IMR-90 (cell line): ENCODE measurements at regions not wholly inside any gene's neighbourhood (a gene's known extent, or its start where the extent isn't known, plus 50 kb on each side); places are given as distances from the start of the nearest gene placed in this dataset.

Experiments used
- ATAC-seq: fragments of 200-7000 bp; cut with Tn5 transposase; 2 replicates; pipeline ENCODE4 v1.9.1; 2020; ENCODE audit warnings: low read depth, mild to moderate bottlenecking, moderate library complexity
- BruUV-seq: library from RNA; stranded (reverse); fragments of 400-500 nt; replicated peaks from 2 replicates; lab custom pipeline; 2021; lab: Mats Ljungman, UMichigan
- CTCF ChIA-PET: fragments of 300-600 bp; formaldehyde crosslinking; extraction: SDS; loops from one replicate; lab custom pipeline; 2021; ENCODE audit warnings: antibody characterized with exemption; lab: Yijun Ruan, JAX
- POLR2A ChIA-PET: fragments of 300-600 bp; sonication (Branson Sonifier 250); formaldehyde crosslinking; loops from one replicate; lab custom pipeline; 2022; ENCODE audit warnings: antibody characterized with exemption; ENCODE audit not compliant: unreplicated experiment; lab: Charles Lee
- DNase-seq: peaks from one replicate; pipeline ENCODE4 v3.0.0; 2013
- H2AFZ ChIP-seq: replicated peaks from 2 replicates; pipeline ENCODE3; 2013; ENCODE audit warnings: low read length, mild to moderate bottlenecking; ENCODE audit not compliant: poor library complexity
- H2AK5ac ChIP-seq: 2 replicates; pipeline ENCODE4 v1.6.1; 2013; ENCODE audit warnings: low read depth, low read length, inconsistent platforms
- H2AK9ac ChIP-seq: replicated peaks from 2 replicates; pipeline ENCODE3; 2013; ENCODE audit warnings: mild to moderate bottlenecking, low read depth, low read length, moderate library complexity; ENCODE audit not compliant: poor library complexity
- H2BK120ac ChIP-seq: 2 replicates; pipeline ENCODE4 v1.6.1; 2013; ENCODE audit warnings: low read depth, low read length, inconsistent platforms
- H2BK15ac ChIP-seq: 3 replicates; pipeline ENCODE4 v1.6.1; 2013; ENCODE audit warnings: low read depth, low read length, inconsistent platforms
- H2BK20ac ChIP-seq: 2 replicates; pipeline ENCODE4 v1.6.1; 2013; ENCODE audit warnings: low read depth, mild to moderate bottlenecking, inconsistent platforms, low read length, moderate library complexity
- H2BK5ac ChIP-seq: 2 replicates; pipeline ENCODE4 v1.6.1; 2013; ENCODE audit warnings: mild to moderate bottlenecking, low read depth, low read length, inconsistent platforms; ENCODE audit not compliant: poor library complexity, severe bottlenecking
- H3K14ac ChIP-seq: replicated peaks from 2 replicates; pipeline ENCODE4 v1.6.1; 2013; ENCODE audit warnings: low read depth, low read length, inconsistent platforms
- H3K18ac ChIP-seq: 2 replicates; pipeline ENCODE4 v1.6.1; 2013; ENCODE audit warnings: low read depth, low read length, control low read depth
- H3K23ac ChIP-seq: 2 replicates; pipeline ENCODE4 v1.6.1; 2013; ENCODE audit warnings: low read depth, low read length, inconsistent platforms
- H3K27ac ChIP-seq: 2 replicates; pipeline ENCODE4 v1.5.1; 2013; ENCODE audit warnings: mild to moderate bottlenecking, control low read depth, low read length; ENCODE audit not compliant: insufficient read depth
- H3K27me3 ChIP-seq: 2 replicates; pipeline ENCODE4 v1.6.1; 2013; ENCODE audit warnings: low read length; ENCODE audit not compliant: control insufficient read depth, insufficient read depth
- H3K36me3 ChIP-seq: 2 replicates; pipeline ENCODE4 v1.6.1; 2013; ENCODE audit warnings: low read length, mixed read lengths; ENCODE audit not compliant: control insufficient read depth, insufficient read depth
- H3K4ac ChIP-seq: 2 replicates; pipeline ENCODE4 v1.6.1; 2013; ENCODE audit warnings: low read depth, low read length, inconsistent platforms
- H3K4me1 ChIP-seq: 2 replicates; pipeline ENCODE4 v1.6.1; 2013; ENCODE audit warnings: low read length, mixed read lengths; ENCODE audit not compliant: control insufficient read depth, insufficient read depth
- H3K4me2 ChIP-seq: 2 replicates; pipeline ENCODE4 v1.6.1; 2013; ENCODE audit warnings: low read depth, mild to moderate bottlenecking, control low read depth, low read length, moderate library complexity
- H3K4me3 ChIP-seq: 2 replicates; pipeline ENCODE4 v1.5.1; 2013; ENCODE audit warnings: low read depth, mild to moderate bottlenecking, control low read depth, low read length, moderate library complexity; ENCODE audit not compliant: insufficient read depth
- H3K56ac ChIP-seq: 2 replicates; pipeline ENCODE4 v1.6.1; 2013; ENCODE audit warnings: low read length, inconsistent platforms; ENCODE audit not compliant: insufficient read depth; ENCODE audit errors: extremely low read depth
- H3K79me1 ChIP-seq, 2 experiments: 2 replicates each; pipeline ENCODE4 v1.6.1; 2013; ENCODE audit warnings: low read length in 2 of 2, inconsistent platforms in 1 of 2, low read depth in 1 of 2
- H3K9ac ChIP-seq: 2 replicates; pipeline ENCODE4 v1.6.1; 2013; ENCODE audit warnings: low read depth, low read length, control low read depth
- H3K9me1 ChIP-seq: 2 replicates; pipeline ENCODE4 v1.6.1; 2013; ENCODE audit warnings: low read length, inconsistent platforms; ENCODE audit not compliant: insufficient read depth
- H3K9me3 ChIP-seq: 2 replicates; pipeline ENCODE4 v1.6.1; 2013; ENCODE audit warnings: low read length; ENCODE audit not compliant: control insufficient read depth, insufficient read depth
- H4K20me1 ChIP-seq: 2 replicates; pipeline ENCODE4 v1.6.1; 2013; ENCODE audit warnings: low read length, inconsistent platforms; ENCODE audit not compliant: insufficient read depth
- H4K5ac ChIP-seq: 2 replicates; pipeline ENCODE4 v1.6.1; 2013; ENCODE audit warnings: mild to moderate bottlenecking, low read depth, low read length, control low read depth
- H4K8ac ChIP-seq, 2 experiments: 2 replicates each; pipeline ENCODE4 v1.6.1; 2013; ENCODE audit warnings: low read depth in 2 of 2, low read length in 2 of 2, control low read depth in 1 of 2, inconsistent platforms in 1 of 2
- H4K91ac ChIP-seq: 2 replicates; pipeline ENCODE4 v1.6.1; 2013; ENCODE audit warnings: low read depth, low read length, inconsistent platforms; ENCODE audit not compliant: insufficient read depth
- BHLHE40 ChIP-seq: fragments of 150-350 bp; IDR thresholded peaks from 2 replicates; pipeline ENCODE4 v1.6.1; 2016; ENCODE audit warnings: mild to moderate bottlenecking, low read depth, low read length
- CEBPB ChIP-seq: IDR thresholded peaks from 2 replicates; pipeline ENCODE4 v1.6.1; 2012; ENCODE audit warnings: low read depth, low read length, improper control_type of control experiment
- CHD1 ChIP-seq: IDR thresholded peaks from 2 replicates; pipeline ENCODE4 v1.6.1; 2012; ENCODE audit warnings: low read depth, low read length, improper control_type of control experiment
- FOS ChIP-seq: fragments of 150-350 bp; IDR thresholded peaks from 2 replicates; pipeline ENCODE4 v1.6.1; 2016; ENCODE audit warnings: low read depth, low read length
- MAFK ChIP-seq: IDR thresholded peaks from 2 replicates; pipeline ENCODE4 v1.6.1; 2012; ENCODE audit warnings: low read depth, low read length, improper control_type of control experiment
- MAZ ChIP-seq: IDR thresholded peaks from 2 replicates; pipeline ENCODE4 v1.6.1; 2012; ENCODE audit warnings: low read depth, mild to moderate bottlenecking, low read length, improper control_type of control experiment, moderate library complexity, borderline replicate concordance
- MXI1 ChIP-seq: IDR thresholded peaks from 2 replicates; pipeline ENCODE4 v1.6.1; 2012; ENCODE audit warnings: low read depth, mild to moderate bottlenecking, low read length, moderate library complexity, borderline replicate concordance
- NFE2L2 ChIP-seq: fragments of 150-350 bp; IDR thresholded peaks from 2 replicates; pipeline ENCODE4 v1.6.1; 2016; ENCODE audit warnings: low read depth, mild to moderate bottlenecking, low read length
- POLR2A ChIP-seq: IDR thresholded peaks from 2 replicates; pipeline ENCODE4 v1.6.1; 2012; ENCODE audit warnings: mild to moderate bottlenecking, low read depth, low read length
- RAD21 ChIP-seq: IDR thresholded peaks from 2 replicates; pipeline ENCODE4 v1.6.1; 2012; ENCODE audit warnings: low read length, improper control_type of control experiment
- RCOR1 ChIP-seq: IDR thresholded peaks from 2 replicates; pipeline ENCODE4 v1.6.1; 2012; ENCODE audit warnings: mild to moderate bottlenecking, low read length, improper control_type of control experiment; ENCODE audit not compliant: insufficient replicate concordance
- RFX5 ChIP-seq: IDR thresholded peaks from 2 replicates; pipeline ENCODE4 v1.8.0; 2012; ENCODE audit warnings: low read depth, mild to moderate bottlenecking, low read length, moderate library complexity
- SMC3 ChIP-seq: fragments of 150-350 bp; IDR thresholded peaks from 2 replicates; pipeline ENCODE4 v1.6.1; 2016; ENCODE audit warnings: low read depth, mild to moderate bottlenecking, antibody characterized with exemption, low read length, moderate library complexity
- WGBS, 2 experiments: methylation state at CpG; one replicate each; pipeline versions ENCODE4 v1.1.5 to v1.1.7; 2013; ENCODE audit warnings: missing lambda C conversion rate in 2 of 2; ENCODE audit not compliant: insufficient read length in 1 of 2; ENCODE audit errors: extremely low coverage in 2 of 2; 5-methylcytosine and 5-hydroxymethylcytosine counted together
- dilution Hi-C: fragments of 300-500 bp; cut with HindIII; formaldehyde crosslinking; loops from one replicate; pipeline ENCODE4 v1.14.3; 2018; ENCODE audit warnings: low sequenced_read_pairs; ENCODE audit not compliant: unreplicated experiment
- in situ Hi-C: fragments of 300-500 bp; cut with MboI; formaldehyde crosslinking; loops from 3 replicates; pipeline ENCODE4 v1.14.3; 2019; ENCODE audit warnings: low sequenced_read_pairs, inconsistent platforms, mixed read lengths
- intact Hi-C: fragments of 100-400 bp; cut with micrococcal nuclease; formaldehyde crosslinking; loops from 2 replicates; pipeline ENCODE4 v1.10.0; 2022
- TF ChIP-seq, protein P1 (sequence below): fragments of 150-350 bp; IDR thresholded peaks from 2 replicates; pipeline ENCODE4 v1.6.1; 2016; ENCODE audit warnings: low read depth, mild to moderate bottlenecking, low read length, moderate library complexity, borderline replicate concordance
- TF ChIP-seq, protein P2 (sequence below): conservative IDR thresholded peaks from 2 replicates; pipeline ENCODE4 v1.5.1; 2012; ENCODE audit warnings: mild to moderate bottlenecking, low read depth, low read length, improper control_type of control experiment
- TF ChIP-seq, protein P3 (sequence below): fragments of 150-350 bp; IDR thresholded peaks from 2 replicates; pipeline ENCODE4 v1.6.1; 2017; ENCODE audit warnings: mild to moderate bottlenecking, antibody characterized with exemption, low read length, low read depth

DNA sequence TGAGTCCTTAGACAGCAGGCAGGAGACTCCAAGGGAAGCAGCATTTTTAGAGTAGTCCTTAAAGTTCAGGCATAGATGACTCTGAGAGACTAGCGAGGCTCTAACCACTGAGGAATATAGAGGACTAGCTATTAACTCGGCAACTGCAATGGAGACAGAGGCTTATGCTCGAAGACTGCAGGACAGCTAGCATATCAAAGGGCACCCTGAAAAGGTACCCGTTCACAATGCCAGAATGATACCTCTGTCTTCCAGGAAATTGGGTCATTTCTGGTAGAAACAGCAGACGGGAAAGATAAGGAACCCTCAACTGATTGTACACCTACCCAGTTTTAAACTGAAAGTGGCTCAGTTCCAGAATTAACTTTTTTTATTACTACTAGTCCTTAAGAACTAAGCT is 1204.0 kb upstream of the ZEB2 start:
- no peak overlapping the region for H2AK9ac ChIP-seq
- no peak overlapping the region for H4K8ac ChIP-seq
- no peak overlapping the region for H2BK15ac ChIP-seq
- intact Hi-C loops, result no loop called here
- TF ChIP-seq NFE2L2 (no peak), MXI1 (no peak), RAD21 (no peak), FOS (no peak), MAZ (no peak), MAFK (no peak), CHD1 (no peak), SMC3 (no peak), POLR2A (no peak), RFX5 (no peak), RCOR1 (no peak), BHLHE40 (no peak), CEBPB (no peak)
- TF ChIP-seq, protein P1, sequence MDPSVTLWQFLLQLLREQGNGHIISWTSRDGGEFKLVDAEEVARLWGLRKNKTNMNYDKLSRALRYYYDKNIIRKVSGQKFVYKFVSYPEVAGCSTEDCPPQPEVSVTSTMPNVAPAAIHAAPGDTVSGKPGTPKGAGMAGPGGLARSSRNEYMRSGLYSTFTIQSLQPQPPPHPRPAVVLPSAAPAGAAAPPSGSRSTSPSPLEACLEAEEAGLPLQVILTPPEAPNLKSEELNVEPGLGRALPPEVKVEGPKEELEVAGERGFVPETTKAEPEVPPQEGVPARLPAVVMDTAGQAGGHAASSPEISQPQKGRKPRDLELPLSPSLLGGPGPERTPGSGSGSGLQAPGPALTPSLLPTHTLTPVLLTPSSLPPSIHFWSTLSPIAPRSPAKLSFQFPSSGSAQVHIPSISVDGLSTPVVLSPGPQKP, result no peak
- TF ChIP-seq, protein P2, sequence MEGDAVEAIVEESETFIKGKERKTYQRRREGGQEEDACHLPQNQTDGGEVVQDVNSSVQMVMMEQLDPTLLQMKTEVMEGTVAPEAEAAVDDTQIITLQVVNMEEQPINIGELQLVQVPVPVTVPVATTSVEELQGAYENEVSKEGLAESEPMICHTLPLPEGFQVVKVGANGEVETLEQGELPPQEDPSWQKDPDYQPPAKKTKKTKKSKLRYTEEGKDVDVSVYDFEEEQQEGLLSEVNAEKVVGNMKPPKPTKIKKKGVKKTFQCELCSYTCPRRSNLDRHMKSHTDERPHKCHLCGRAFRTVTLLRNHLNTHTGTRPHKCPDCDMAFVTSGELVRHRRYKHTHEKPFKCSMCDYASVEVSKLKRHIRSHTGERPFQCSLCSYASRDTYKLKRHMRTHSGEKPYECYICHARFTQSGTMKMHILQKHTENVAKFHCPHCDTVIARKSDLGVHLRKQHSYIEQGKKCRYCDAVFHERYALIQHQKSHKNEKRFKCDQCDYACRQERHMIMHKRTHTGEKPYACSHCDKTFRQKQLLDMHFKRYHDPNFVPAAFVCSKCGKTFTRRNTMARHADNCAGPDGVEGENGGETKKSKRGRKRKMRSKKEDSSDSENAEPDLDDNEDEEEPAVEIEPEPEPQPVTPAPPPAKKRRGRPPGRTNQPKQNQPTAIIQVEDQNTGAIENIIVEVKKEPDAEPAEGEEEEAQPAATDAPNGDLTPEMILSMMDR, result no peak
- TF ChIP-seq, protein P3, sequence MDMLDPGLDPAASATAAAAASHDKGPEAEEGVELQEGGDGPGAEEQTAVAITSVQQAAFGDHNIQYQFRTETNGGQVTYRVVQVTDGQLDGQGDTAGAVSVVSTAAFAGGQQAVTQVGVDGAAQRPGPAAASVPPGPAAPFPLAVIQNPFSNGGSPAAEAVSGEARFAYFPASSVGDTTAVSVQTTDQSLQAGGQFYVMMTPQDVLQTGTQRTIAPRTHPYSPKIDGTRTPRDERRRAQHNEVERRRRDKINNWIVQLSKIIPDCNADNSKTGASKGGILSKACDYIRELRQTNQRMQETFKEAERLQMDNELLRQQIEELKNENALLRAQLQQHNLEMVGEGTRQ, result no peak
- no peak overlapping the region for H2AFZ ChIP-seq
- H2BK5ac ChIP-seq, result no peak overlapping the region
- H4K91ac ChIP-seq, result no peak overlapping the region
- H3K4ac ChIP-seq, result no peak overlapping the region
- H3K56ac ChIP-seq, result no peak overlapping the region
- no peak overlapping the region for H2AK5ac ChIP-seq
- H4K5ac ChIP-seq, result no peak overlapping the region
- H3K4me1 ChIP-seq, result no peaks in the 10 kb centered on the region
- H3K36me3 ChIP-seq, result no peaks in the 10 kb centered on the region
- H3K9ac ChIP-seq, result no peak overlapping the region
- H3K27ac ChIP-seq, result no peak overlapping the region
- in situ Hi-C loops, result no loop called here
- no peak overlapping the region for H3K23ac ChIP-seq
- ChIA-PET CTCF (no interaction called here), POLR2A (no interaction called here)
- no peak overlapping the region for H3K4me2 ChIP-seq
- no peaks in the 10 kb centered on the region for H3K9me1 ChIP-seq
- no peak overlapping the region for H2BK20ac ChIP-seq
- no peak overlapping the region for H3K14ac ChIP-seq
- dilution Hi-C loops, result no loop called here
- 85% methylated on average over 4 of the region's 5 CpGs; no CpG with 5 or more reads in 1 of the 2 experiments for WGBS, 2 experiments
- H3K27me3 ChIP-seq, result no peaks in the 10 kb centered on the region
- ATAC-seq (no peak), DNase-seq (no peak)
- H3K4me3 ChIP-seq, result no peak overlapping the region
- no TSS peak for BruUV-seq
- H2BK120ac ChIP-seq, result no peak overlapping the region
- H3K9me3 ChIP-seq, result no peaks in the 10 kb centered on the region
- no peaks in the 10 kb centered on the region for H3K79me1 ChIP-seq
- H3K18ac ChIP-seq, result no peak overlapping the region
- H4K20me1 ChIP-seq, result no peaks in the 10 kb centered on the region
